DMS153 (cell line): ENCODE measurements at regions not wholly inside any gene's neighbourhood (a gene's known extent, or its start where the extent isn't known, plus 50 kb on each side); places are given as distances from the start of the nearest gene placed in this dataset.

Source experiments
- DNase-seq: peaks from one replicate; lab custom pipeline; 2025; lab: John Stamatoyannopoulos, UW

DNA sequence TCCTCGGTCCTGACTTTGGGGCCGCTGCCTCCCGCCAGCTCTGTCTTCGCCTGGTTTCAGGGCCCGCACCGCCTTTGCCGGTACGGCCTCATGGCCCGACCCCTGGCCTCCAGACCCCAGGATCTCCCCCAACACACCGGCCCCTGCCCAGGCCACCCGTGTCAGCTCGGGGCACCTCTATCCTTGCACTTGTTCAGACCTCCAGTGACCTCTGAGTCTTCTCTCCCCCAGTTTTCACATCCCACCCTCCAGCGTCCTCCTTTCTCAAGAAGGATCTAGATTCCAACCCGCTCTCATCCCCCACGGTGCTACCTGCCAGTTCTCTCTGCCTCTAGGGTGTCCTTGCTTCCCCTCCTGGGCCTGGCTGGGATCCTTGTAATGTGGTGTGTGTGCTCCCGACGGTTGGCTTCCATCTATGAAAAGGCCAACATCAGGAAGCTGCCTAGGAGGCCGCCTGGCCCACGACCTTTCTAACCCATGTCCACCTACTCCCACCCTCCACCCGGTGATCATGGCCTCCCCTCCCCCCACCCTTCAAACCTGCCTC is 61.1 kb downstream of the SPATA31C2 start:
- DNase-seq, result no peak

DNA sequence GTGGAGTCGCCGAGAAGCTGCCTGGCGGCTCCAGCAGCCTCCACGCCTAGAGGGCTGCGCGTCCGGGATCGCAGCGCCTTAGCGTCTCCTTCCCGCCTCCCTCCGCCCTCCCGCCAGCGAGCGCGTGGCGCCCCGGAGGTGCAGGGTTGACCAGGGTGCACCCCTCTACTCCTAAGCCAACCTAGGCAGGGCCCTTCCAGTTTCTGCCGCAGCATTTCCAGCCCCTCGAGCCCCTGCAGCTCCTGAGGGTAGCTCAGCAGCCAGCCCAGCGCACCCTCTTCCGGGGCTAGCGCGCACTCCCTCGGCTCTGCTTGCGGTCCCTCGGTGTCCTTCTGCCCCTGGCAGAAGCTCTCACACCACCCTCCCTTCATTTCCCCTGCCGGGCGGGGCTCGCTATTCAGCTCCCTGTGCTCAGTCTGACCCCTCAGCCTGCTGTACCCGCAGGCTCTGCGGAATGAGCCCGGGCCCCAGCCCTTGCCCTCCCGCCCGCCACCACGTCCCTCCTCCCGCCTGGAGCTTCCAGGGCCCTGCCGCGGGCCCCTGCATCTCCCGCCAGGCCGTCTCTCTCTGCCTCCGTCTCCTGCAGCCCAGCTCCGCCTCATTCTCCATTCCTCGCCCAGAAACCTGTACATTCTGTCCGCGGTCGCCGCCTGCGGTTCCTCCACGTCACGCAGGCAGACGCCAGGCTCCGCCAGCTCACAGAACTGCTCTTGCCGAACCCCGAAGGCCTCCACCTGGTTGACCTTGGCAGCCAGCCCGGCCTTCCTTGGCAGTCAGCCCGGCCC is 61.8 kb downstream of the SPATA31C2 start:
- DNase-seq, result peak; percentile 92

DNA sequence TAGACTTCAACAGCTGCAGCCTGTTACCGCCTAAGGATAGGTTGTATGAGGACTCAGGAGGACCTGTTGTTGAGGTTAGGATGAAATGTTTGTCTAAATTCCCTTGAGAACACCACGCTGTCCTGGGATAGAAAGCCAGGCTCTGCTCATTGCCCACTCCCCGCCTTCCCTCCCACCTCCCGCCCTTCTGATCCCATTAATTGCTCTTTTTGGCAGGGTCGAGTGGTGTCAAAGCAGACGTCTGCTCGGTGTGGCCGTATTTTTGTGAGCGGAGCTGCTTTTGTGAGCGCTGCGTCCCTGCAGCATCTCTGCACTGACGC is 62.3 kb downstream of the SPATA31C2 start:
- peak; percentile 51 for DNase-seq

DNA sequence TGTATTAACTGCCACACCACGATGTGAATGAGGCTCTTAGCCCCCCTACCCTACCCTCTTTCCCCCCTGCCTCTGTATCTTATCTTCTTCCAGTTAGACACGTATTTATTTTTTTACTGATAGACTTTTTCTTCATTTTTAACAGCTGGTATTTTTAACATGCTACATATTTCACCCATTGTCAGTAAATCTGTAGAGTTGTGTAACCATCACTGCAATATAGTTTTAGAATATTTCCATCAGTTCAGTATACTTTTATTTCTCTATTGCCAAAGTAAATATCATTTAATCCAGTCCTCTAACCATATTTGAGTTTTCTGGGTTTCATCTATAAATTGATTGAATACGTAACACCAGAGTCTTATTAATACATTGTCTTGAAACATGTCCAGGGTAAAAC is 62.8 kb downstream of the SPATA31C2 start:
- no peak for DNase-seq

DNA sequence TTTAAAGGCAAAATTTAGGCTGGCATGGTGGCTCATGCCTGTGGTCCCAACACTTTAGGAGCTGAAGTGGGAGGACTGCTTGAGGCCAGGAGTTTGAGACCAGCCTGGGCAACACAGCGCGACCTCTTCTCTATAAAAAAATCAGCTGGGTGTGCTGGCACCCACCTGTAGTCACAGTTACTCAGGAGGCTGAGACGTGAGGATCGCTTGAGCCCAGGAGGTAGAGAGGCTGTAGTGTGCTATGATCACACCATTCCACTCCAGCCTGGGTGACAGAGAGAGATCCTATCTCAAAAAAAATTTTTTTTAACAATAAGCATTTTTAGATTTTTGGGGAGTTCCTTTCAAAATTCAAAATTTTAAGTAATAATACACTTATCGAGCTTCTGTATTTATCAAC is 63.3 kb downstream of the SPATA31C2 start:
- DNase-seq, result no peak

DNA sequence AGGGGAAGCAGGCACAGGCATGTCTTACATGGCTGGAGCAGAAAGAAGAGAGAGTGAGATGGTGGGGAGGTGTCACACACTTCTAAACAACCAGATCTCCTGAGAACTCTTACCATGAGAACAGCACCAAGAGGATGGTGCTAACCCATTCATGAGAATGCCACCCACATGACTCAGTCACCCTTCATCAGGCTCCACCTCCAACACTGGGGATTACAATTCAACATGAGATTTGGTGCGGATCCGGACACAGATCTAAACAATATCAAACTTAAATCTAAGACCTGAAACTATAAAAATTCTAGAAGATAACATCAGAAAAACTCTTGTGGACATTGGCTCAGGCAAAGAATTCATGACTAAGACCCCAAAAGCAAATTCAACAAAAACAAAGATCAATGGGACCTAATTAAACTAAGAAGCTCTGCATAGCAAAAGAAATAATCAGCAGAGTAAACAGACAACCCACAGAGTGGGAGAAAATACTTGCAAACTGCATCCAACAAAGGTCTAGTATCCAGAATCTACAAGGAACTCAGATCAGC is 65.4 kb downstream of the SPATA31C2 start:
- DNase-seq, result no peak

DNA sequence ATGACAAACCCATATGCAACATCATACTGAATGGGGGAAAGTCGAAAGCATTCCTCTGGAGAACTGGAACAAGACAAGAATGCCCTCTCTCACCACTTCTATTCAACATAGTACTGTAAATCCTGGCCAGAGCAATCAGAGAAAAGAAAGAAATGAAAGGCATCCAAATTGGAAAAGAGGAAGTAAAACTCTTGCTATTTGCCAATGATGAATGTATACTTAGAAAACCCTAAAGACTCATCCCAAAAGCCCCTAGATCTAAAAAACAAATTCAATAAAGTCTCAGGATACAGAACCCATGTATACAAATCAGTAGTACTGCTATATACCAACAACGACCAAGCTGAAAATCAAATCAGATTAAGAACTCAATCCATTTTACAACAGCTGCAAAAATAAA is 66.9 kb downstream of the SPATA31C2 start:
- no peak for DNase-seq

DNA sequence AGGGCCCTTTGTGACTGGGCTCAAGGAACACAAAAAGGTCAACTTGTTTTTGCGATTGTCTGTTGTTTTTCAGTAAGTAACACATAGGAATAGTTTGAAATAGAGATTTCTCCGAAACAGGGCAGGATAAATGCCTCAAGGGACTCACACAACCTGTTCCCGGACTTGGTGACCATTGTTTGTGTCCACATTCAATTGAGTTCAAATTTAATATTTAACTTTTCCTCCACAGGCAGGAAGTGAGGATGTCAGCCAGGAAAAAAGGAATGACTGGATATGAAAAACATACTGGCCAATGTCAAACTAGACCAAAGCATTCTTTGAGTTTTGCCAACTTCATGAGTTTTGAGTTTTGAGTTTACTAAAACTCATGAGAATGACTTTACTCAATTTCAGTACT is 72.7 kb downstream of the SPATA31C2 start:
- DNase-seq, result no peak

DNA sequence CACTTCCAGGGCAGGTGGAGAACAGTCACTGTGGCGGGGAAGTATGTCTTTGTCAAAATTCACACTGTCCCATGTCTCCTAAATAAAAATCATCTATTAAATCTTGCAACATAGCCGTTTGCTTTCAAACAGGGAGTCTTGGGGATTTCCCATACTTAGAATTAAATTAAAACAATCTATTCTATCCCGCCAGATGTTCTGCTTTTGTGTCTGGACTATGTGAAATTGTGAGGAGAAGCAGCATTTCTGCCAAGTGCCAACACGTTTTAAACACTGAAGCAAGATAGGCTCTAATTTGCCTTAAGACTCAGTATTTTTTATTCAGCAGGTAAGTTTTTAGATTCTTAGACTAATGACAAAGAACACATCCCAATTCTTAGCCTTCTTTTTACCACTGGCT is 73.7 kb downstream of the SPATA31C2 start:
- no peak for DNase-seq

DNA sequence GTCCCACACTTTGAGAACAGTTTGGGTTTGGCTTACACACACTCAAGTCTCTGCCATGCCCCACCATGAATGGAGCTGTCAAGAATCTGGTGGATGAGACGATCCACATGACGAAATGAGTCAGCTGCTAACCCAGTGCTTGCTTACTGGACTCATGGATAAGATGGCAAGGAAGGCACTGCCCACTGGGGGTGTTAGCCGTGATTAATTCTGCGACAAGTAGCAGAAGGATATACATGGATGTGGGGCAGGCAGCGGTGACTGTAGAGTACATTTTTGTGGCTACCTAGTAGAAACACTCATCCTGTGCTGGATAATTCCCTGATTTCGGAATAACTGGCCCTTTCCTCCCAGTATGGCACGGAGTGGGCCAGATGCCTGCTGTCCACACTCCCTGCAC is 77.5 kb downstream of the SPATA31C2 start:
- no peak for DNase-seq

DNA sequence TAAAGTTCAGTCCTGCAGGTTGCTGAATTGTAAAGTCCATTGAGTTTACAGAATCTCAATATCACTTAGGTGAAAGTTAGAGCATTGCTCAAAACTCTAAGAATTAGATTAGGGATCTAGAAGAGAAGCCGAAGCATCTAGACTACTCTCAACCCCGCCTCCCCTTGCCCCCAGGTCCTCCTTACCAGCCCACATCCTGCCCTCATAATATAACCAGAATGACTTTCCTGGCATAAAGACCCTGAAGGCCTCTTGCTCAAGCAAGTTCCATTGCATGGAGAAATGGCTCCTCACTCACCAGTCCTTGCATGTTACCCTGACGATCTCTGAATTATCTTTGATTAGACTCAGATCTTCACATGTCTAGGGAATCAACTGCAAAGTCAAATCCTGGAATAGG is 78.8 kb downstream of the SPATA31C2 start:
- no peak for DNase-seq

DNA sequence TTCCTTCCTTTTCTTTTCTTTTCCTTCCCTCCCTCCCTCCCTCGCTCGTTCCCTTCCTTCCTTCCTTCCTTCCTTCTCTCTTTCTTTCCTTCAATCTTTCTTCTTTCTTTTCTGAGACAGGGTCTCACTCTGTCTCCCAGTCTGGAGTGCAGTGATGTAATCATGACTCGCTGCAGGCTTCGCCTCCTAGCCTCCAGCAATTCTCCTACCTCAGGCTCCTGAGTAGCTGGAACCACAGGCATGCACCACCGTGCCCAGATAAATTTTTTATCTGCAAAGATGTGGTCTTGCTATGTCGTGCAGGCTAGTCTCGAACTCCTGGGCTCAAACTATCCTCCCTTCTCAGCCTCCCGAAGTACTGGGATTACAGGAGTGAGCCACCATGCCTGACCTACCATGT is 81.4 kb downstream of the SPATA31C2 start:
- no peak for DNase-seq

DNA sequence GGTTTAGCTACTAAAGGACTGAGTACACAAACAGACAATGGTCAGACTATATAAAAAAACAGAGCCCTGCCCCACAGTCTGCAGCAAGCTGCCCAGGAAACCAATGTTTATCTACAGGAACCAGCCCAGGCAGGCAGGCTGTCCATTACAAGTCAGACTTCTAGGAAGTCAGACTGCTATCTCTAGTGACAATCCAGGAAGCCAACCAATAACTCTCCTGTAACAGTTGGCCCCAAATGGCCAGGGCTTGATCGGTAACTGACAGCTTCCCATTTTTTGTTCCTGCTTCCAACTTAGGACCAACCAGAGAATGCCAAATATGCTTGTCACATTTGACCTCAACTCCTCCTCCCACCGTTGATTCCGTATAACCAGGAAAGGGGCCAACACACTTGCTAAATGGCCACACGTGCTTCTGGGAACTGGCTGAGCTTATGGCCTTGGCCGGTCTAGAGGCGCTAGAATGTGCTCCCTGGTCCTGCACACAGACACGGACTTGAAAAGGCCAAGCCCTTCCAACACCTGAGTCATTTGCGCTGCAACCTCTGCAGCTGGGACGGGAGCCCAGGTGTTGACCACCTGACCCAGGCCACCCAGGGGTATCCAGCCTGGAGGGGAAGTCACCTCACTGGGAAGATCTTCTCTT is 79.6 kb upstream of the CDK20 start:
- DNase-seq, result no peak

DNA sequence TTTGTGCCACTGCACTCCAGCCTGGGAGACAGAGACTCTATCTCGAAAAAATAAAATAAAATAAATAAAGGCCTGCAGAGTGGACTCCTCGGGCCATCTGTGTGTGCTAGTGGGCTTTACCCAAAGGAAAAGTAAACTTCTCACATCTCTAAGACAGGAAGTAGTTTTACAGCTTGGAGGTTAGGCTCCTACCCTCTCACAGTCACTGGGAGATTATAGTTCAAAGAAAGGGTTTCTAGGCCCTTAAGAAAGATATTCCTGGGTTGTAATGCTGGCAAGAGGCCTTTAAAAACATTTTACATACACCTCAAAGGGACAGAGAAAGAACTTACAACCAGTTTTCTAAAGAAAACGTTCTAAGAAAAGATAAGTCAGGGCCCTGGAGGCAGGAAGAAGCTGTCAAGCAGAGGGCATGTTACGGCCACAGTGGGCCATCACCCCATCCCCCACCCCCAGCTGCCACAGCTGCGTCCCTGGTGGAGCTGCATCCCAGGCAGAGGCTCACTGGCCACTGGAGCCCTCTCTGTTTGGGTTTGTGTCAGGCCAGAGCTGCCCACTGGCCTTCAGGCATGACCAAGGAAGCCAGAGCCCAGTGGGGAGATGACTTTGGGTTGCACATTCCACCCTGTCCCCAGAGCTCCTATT is 78.1 kb upstream of the CDK20 start:
- no peak for DNase-seq

DNA sequence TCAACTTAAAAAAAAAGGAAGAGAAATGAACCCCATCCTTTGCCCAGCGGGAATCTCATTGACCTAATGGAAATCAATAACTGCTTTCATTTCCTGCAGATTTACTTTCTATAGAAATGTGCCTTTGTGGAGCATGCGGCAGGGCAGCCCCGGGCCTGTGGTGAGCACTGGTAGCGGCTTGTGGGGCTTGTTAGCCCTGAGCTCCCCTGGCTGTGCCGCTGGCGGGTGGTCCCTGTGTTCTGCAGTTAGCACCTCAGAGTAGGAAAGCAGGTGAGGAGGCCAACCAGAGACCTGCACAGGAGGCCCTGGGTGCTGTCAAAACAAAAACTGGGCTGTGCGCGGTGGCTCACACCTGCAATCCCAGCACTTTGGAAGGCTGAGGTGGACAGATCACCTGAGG is 76.8 kb upstream of the CDK20 start:
- DNase-seq, result no peak

DNA sequence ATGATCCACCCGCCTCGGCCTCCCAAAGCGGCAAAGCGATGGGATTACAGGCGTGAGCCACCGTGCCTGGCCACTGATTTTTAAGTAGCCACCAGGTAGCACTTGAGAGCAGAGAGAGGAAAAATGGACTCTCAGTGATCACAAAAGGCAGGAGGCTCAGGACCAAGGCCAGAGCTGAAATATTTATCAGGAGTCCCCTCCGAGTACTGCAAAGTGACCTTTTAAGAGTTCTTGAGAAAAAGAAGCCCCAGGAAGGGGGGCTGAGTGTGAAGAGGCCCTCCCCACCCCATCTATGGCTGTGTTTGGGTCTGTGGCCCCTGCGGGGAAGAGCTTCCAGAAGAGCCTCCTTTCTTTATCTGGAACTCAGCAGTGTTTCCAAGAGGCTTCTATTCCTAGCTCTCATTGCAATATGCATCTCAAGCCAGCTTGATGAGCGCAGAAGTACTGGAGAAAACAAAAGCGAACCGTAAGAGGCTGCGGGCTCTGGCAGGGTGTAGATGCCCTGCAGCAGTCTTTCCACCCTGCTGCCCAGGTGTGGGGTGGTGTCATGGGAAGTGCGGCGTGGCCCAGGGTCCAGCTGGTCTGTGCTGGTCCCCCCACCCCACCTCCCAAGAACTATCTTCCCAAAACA is 75.5 kb upstream of the CDK20 start:
- DNase-seq, result no peak

DNA sequence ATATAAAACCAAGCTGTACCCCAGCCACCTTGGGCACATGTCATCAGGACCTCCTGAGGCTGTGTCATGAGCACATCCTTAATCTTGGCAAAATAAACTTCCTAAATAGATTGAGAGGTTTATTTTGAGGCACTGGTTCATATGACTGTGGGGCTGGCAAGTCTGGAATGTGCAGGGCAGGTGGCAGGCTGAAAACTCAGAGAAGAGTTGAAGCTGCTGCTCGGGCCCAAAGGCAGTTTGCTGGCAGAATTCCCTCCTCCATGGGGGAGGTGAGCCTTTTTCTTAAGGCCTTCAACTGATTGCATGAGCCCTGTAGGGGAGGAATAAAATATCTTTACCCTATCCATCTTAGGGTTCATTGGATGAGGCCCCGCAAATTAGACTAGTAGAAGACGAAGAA is 72.2 kb upstream of the CDK20 start:
- no peak for DNase-seq

DNA sequence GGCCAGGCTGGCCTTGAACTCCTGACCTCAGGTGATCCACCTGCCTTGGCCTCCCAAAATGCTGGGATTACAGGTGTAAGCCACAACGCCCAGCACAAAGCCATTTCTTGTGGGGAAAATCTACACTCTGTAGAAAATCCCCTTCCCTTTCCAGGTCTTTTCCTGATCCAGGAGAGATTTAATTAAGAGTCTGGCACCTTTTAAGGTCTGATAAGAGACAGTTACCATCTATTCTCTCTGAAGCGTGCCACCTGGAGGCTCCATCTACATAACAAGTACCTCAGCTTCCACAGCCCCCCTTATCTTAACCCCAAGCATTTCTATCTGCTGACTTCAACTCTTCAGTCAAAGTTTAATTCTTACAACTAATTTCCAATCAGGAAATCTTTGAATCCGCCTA is 71.4 kb upstream of the CDK20 start:
- no peak for DNase-seq

DNA sequence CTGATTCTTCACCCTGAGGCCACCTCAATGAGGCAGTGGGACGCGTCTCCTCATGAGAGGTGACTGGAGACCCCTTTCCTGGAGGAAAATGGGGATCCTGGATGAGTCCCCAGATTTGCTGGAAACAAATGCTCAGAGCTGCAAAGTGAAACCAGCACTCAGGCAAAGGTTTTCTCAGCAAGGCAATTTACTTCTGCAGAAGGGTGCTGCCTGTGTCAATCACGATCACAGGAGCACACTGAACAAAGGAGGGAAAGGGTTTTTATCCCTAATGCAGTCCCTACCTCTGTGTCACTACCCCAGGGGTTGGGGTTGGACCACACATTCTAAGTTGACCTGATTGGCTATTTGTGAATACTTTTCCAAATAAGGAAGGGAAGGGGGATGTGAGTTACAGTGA is 69.9 kb upstream of the CDK20 start:
- DNase-seq, result no peak

DNA sequence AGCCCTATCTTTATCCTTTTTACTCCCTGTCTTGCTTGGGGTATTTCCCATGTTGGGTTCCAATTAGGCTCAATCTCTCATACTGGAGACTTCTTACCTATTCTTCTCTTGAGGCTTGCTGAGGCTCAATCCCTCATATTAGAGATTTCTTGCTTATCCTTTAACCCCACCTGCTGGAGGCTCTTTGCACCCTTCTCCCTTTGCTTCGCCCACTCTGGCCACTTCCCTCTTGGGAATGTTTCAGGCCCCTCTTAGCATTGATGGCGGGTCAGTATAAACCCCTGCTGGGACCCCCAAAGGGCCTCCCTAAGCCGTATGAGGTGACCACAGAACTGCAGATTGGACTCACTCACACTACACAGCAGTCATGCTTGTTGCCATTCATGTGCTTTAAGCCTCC is 69.3 kb upstream of the CDK20 start:
- DNase-seq, result no peak

DNA sequence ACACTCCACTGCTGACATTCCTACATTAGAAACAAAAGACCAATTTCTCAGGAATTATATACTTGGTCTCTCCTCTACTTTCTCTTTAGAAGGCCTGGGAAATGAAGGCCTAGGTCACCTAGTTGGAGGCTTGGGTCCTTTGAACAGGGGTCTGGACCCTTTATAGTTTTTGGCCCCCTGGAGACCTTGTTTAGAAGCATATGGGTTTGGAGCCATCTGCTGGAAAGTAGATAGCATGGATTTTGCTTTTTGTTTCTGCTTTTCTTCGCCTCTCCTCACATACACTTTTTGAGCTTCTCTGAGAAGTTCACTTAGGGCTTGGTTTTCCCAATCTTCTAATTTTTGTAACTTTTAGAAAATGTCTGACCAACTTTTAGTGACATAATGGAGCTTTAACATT is 67.1 kb upstream of the CDK20 start:
- DNase-seq, result no peak

DNA sequence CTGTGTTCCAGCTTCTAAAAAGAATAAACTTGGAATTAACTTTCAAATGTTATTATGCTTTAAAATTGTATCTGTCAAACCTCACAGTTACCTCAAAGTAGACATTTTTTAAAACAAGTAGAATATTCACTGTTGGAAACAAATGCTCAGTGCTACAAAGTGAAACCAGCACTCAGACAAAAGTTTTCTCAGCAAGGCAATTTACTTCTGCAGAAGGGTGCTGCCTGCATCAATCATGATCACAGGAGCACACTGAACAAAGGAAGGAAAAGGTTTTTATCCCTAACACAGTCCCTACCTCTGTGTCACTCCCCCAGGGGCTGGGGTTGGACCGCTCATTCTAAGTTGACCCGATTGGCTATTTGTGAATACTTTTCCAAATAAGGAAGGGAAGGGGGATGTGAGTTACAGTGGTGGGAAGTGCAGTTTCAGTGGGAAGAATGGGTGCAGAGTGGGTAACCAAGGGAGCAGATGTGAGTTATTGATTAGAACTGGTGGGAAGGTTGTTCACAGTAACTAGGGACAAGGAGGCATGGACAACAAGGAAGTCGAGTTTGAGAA is 63.0 kb upstream of the CDK20 start:
- DNase-seq, result no peak
